Nephron progenitor cell (in vitro differentiated cells): ENCODE measurements at regions not wholly inside any gene's neighbourhood (a gene's known extent, or its start where the extent isn't known, plus 50 kb on each side); places are given as distances from the start of the nearest gene placed in this dataset.
"Not testable (repeated sequence)": the region's sequence is repeated elsewhere in the genome, so short reads cannot be mapped to it uniquely, and the experiment has no call there.

Experiments used
- DNase-seq: peaks from one replicate; pipeline ENCODE4 v3.0.0; 2021
- H3K27ac Mint-ChIP-seq: 2 replicates; pipeline ENCODE4 v1.8.0; 2021; ENCODE audit warnings: mild to moderate bottlenecking, moderate library complexity, mixed read lengths
- H3K27me3 Mint-ChIP-seq: 2 replicates; pipeline ENCODE4 v1.8.0; 2021; ENCODE audit warnings: mild to moderate bottlenecking, low read depth, mixed read lengths; ENCODE audit not compliant: poor library complexity
- H3K36me3 Mint-ChIP-seq: 2 replicates; pipeline ENCODE4 v1.8.0; 2021; ENCODE audit warnings: low read depth, mixed read lengths
- H3K4me1 Mint-ChIP-seq: 2 replicates; pipeline ENCODE4 v1.8.0; 2021; ENCODE audit warnings: mixed read lengths
- H3K4me3 Mint-ChIP-seq: 2 replicates; pipeline ENCODE4 v1.8.0; 2021; ENCODE audit warnings: mild to moderate bottlenecking, moderate library complexity, mixed read lengths
- H3K9me3 Mint-ChIP-seq: 2 replicates; pipeline ENCODE4 v1.8.0; 2021; ENCODE audit warnings: mild to moderate bottlenecking, moderate library complexity, mixed read lengths
- CTCF ChIP-seq: fragments of 200-600 bp; sonication (generic); IDR thresholded peaks from 2 replicates; pipeline ENCODE4 v1.5.0; 2021; ENCODE audit warnings: antibody characterized with exemption

GRCh38 chrX:69055193-69055592, 110.1 kb downstream of the PJA1 start:
- DNase-seq, result no peak
- Mint-ChIP-seq H3K4me1 (peaks cover 12% of the 10 kb centered on the region), H3K4me3 (no peak overlapping the region), H3K36me3 (no peaks in the 10 kb centered on the region), H3K9me3 (peaks cover 20% of the 10 kb centered on the region), H3K27me3 (peaks cover 3% of the 10 kb centered on the region), H3K27ac (no peak overlapping the region)
- no peak for TF ChIP-seq CTCF

DNA sequence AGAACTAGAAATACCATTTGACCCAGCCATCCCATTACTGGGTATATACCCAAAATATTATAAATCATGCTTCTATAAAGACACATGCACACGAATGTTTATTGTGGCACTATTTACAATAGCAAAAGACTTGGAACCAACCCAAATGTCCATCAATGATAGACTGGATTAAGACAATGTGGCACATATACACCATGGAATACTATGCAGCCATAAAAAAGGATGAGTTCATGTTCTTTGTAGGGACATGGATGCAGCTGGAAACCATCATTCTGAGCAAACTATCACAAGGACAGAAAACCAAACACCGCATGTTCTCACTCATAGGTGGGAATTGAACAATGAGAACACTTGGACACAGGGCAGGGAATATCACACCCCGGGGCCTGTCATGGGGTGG, 110.8 kb downstream of the PJA1 start:
- peaks cover 20% of the 10 kb centered on the region for H3K9me3 Mint-ChIP-seq
- not testable (repeated sequence) for H3K27me3 Mint-ChIP-seq, H3K4me3 Mint-ChIP-seq, DNase-seq, H3K27ac Mint-ChIP-seq, H3K4me1 Mint-ChIP-seq, H3K36me3 Mint-ChIP-seq

GRCh38 chrX:69051901-69052300, 113.4 kb downstream of the PJA1 start:
- TF ChIP-seq CTCF, result no peak
- Mint-ChIP-seq H3K27ac (no peak overlapping the region), H3K27me3 (no peaks in the 10 kb centered on the region), H3K36me3 (no peaks in the 10 kb centered on the region), H3K4me1 (no peaks in the 10 kb centered on the region), H3K4me3 (no peak overlapping the region), H3K9me3 (peaks cover 23% of the 10 kb centered on the region)
- no peak for DNase-seq

DNA sequence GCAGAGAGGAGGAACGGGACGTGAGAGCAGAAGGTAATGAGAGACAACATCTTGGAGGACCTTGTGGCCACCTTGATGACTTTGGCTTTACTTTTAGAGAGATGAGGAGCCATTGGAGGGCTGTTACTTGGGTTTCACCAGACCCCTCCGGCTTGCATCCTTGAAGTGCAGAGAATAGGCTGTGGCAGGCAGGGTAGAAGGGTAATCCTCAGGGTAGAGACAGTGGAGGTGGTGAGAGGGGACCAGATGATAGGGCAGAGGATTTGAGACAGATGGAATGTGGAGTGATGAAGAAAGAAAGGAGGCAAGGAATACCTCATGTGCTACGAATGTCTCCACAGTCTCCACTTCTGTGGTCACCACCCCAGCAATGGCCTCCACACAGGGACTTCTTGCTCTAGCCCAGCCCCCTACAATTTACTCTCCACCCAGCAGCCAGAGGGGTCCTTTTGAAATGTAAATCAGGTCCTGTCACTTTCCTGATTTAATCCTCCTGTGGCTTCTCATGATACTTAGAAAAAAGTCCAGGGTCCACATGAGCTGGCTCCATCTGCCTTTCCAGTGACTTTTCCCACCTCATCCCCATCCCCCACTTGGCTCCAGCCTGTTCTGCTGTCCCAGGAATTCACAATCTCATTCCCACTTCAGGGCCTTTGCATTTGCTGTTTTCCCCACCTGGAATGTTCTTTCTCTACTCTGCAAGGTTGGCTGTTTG, 115.0 kb downstream of the PJA1 start:
- no peak for DNase-seq
- no peaks in the 10 kb centered on the region for H3K27me3 Mint-ChIP-seq
- H3K27ac Mint-ChIP-seq, result no peak overlapping the region
- no peaks in the 10 kb centered on the region for H3K4me1 Mint-ChIP-seq
- no peak overlapping the region for H3K4me3 Mint-ChIP-seq
- H3K36me3 Mint-ChIP-seq, result no peaks in the 10 kb centered on the region
- H3K9me3 Mint-ChIP-seq, result peaks cover 17% of the 10 kb centered on the region
- TF ChIP-seq CTCF, result no peak

GRCh38 chrX:69046996-69047490, 118.2 kb downstream of the PJA1 start:
- H3K4me1 Mint-ChIP-seq, result no peaks in the 10 kb centered on the region
- DNase-seq, result no peak

More at GRCh38 chrX:69046996-69047490, 118.2 kb downstream of the PJA1 start:
- H3K9me3 Mint-ChIP-seq, result peaks cover 35% of the 10 kb centered on the region
- no peaks in the 10 kb centered on the region for H3K27me3 Mint-ChIP-seq
- no peak overlapping the region for H3K27ac Mint-ChIP-seq
- TF ChIP-seq CTCF, result no peak
- H3K4me3 Mint-ChIP-seq, result no peak overlapping the region
- H3K36me3 Mint-ChIP-seq, result no peaks in the 10 kb centered on the region
